ENCODE measurements at regions not wholly inside any gene's neighbourhood (a gene's known extent, or its start where the extent isn't known, plus 50 kb on each side); places are given as distances from the start of the nearest gene placed in this dataset.

GRCh38 chr12:46509135-46509534 is 136.6 kb upstream of the SLC38A2 start:
- Histone ChIP-seq H3K4me3 (ENCODE audit: insufficient read depth, low read depth, low read length) (no peak overlapping the region), H3K9me3 (ENCODE audit: control insufficient read depth, insufficient read depth, low read length) (peaks cover 26% of the 10 kb centered on the region), H3K4ac (ENCODE audit: low read depth, low read length) (no peak overlapping the region), H3K9ac (ENCODE audit: low read depth, low read length) (no peak overlapping the region), H3K27ac (ENCODE audit: insufficient read depth, low read length) (no peak overlapping the region), H3K27me3 (ENCODE audit: control insufficient read depth, insufficient read depth, low read length) (no peaks in the 10 kb centered on the region), H3K79me1 (ENCODE audit: low read depth in 1 of 2, low read length in 2 of 2) (peaks cover 0 to 3% of the 10 kb centered on the region in 2 experiments; a peak in 1 of 4 replicates), H3K4me1 (ENCODE audit: control insufficient read depth, insufficient read depth, low read length) (no peaks in the 10 kb centered on the region; the same call in 1 of the 2 replicates), H4K5ac (ENCODE audit: low read depth, low read length) (no peak overlapping the region), H2AK9ac (replicated peaks; ENCODE audit: low read depth, low read length, poor library complexity) (no peak overlapping the region), H4K20me1 (ENCODE audit: insufficient read depth, low read length) (no peaks in the 10 kb centered on the region), H2AK5ac (ENCODE audit: low read depth, low read length) (no peak overlapping the region), H2BK5ac (ENCODE audit: low read depth, low read length, poor library complexity, severe bottlenecking) (no peak overlapping the region), H2BK120ac (ENCODE audit: low read depth, low read length) (no peak overlapping the region), H3K4me2 (ENCODE audit: low read depth, low read length) (no peak overlapping the region), H3K56ac (ENCODE audit: extremely low read depth, insufficient read depth, low read length) (no peak overlapping the region), H3K36me3 (ENCODE audit: control insufficient read depth, insufficient read depth, low read length) (no peaks in the 10 kb centered on the region; the same call in 1 of the 2 replicates), H3K9me1 (ENCODE audit: insufficient read depth, low read length) (no peaks in the 10 kb centered on the region), H4K91ac (ENCODE audit: insufficient read depth, low read depth, low read length) (no peak overlapping the region), H3K14ac (replicated peaks; ENCODE audit: low read depth, low read length) (no peak overlapping the region), H2BK15ac (ENCODE audit: low read depth, low read length) (no peak overlapping the region), H4K8ac (ENCODE audit: low read depth in 2 of 2, low read length in 2 of 2) (no peak overlapping the region), H2BK20ac (ENCODE audit: low read depth, low read length) (no peak overlapping the region), H3K18ac (ENCODE audit: low read depth, low read length) (no peak overlapping the region), H3K23ac (ENCODE audit: low read depth, low read length) (no peak overlapping the region), H2AFZ (replicated peaks; ENCODE audit: low read length, poor library complexity) (no peak overlapping the region)
- in situ Hi-C loops (cut with MboI; ENCODE audit: low sequenced_read_pairs) = no loop called here
- ChIA-PET CTCF (no interaction called here), POLR2A (ENCODE audit: unreplicated experiment) (no interaction called here)
- DNase-seq (no peak), ATAC-seq (ENCODE audit: low read depth) (no peak)
- intact Hi-C loops (cut with micrococcal nuclease) = no loop called here
- BruUV-seq (replicated peaks) = no TSS peak
- TF ChIP-seq RAD21 (IDR thresholded peaks at IDR 0.05; ENCODE audit: low read length) (no peak), RCOR1 (IDR thresholded peaks at IDR 0.05; ENCODE audit: insufficient replicate concordance, low read length) (no peak), NFE2L2 (IDR thresholded peaks at IDR 0.05; ENCODE audit: low read depth, low read length) (no peak), MAZ (IDR thresholded peaks at IDR 0.05; ENCODE audit: borderline replicate concordance, low read depth, low read length) (no peak), ELK1 (IDR thresholded peaks at IDR 0.05; ENCODE audit: borderline replicate concordance, low read depth, low read length) (no peak), USF2 (IDR thresholded peaks at IDR 0.05; ENCODE audit: low read depth, low read length) (no peak), CEBPB (IDR thresholded peaks at IDR 0.05; ENCODE audit: low read depth, low read length) (no peak), MAFK (IDR thresholded peaks at IDR 0.05; ENCODE audit: low read depth, low read length) (no peak), MXI1 (IDR thresholded peaks at IDR 0.05; ENCODE audit: borderline replicate concordance, low read depth, low read length) (no peak), CHD1 (IDR thresholded peaks at IDR 0.05; ENCODE audit: low read depth, low read length) (no peak)
- dilution Hi-C loops (cut with HindIII; ENCODE audit: low sequenced_read_pairs, unreplicated experiment) = no loop called here
- no CpG with 5 or more reads among the region's 1 CpG for WGBS, 2 experiments (ENCODE audit: extremely low coverage in 2 of 2, insufficient read length in 1 of 2)

Data from IMR-90 (cell line).